Suprapubic skin (tissue), 4 donors: ENCODE measurements at regions not wholly inside any gene's neighbourhood (a gene's known extent, or its start where the extent isn't known, plus 50 kb on each side); places are given as distances from the start of the nearest gene placed in this dataset.

Experiments
- DNase-seq, 2 donors: peaks; one replicate each; pipeline ENCODE4 v3.0.0-alpha.2; 2019; ENCODE audit warnings: low spot score in 2 of 2
- H3K27ac ChIP-seq: fragments of 200-600 bp; sonication (generic); one replicate; pipeline ENCODE4 v1.5.1; 2019
- H3K27me3 ChIP-seq: fragments of 200-600 bp; sonication (generic); one replicate; pipeline ENCODE4 v1.5.1; 2019
- H3K36me3 ChIP-seq: fragments of 200-600 bp; sonication (generic); one replicate; pipeline ENCODE4 v1.5.1; 2019
- H3K4me1 ChIP-seq: fragments of 200-600 bp; sonication (generic); one replicate; pipeline ENCODE4 v1.5.1; 2019
- H3K4me3 ChIP-seq: fragments of 200-600 bp; sonication (generic); one replicate; pipeline ENCODE4 v1.5.1; 2019; ENCODE audit warnings: mild to moderate bottlenecking
- H3K9me3 ChIP-seq: fragments of 200-600 bp; sonication (generic); one replicate; pipeline ENCODE4 v1.5.1; 2019
- CTCF ChIP-seq, 2 donors: fragments of 200-600 bp in 1 of 2; fragments of 450-650 bp in 1 of 2; sonication (generic) in 1 of 2; IDR thresholded peaks; one replicate each; pipeline ENCODE4 v1.5.1; 2016 to 2019; ENCODE audit warnings: antibody characterized with exemption in 2 of 2, mild to moderate bottlenecking in 1 of 2, moderate library complexity in 1 of 2
- EP300 ChIP-seq: sonication (generic); formaldehyde crosslinking; IDR thresholded peaks from one replicate; pipeline ENCODE4 v1.6.1; 2017; ENCODE audit warnings: antibody characterized with exemption
- POLR2A ChIP-seq, 2 donors: fragments of 450-650 bp; IDR thresholded peaks; one replicate each; pipeline ENCODE4 v1.6.1; 2017; ENCODE audit warnings: antibody characterized with exemption in 2 of 2, mild to moderate bottlenecking in 2 of 2, moderate library complexity in 2 of 2
- POLR2AphosphoS5 ChIP-seq, 3 donors: sonication (generic); formaldehyde crosslinking; IDR thresholded peaks; one replicate each; pipeline ENCODE4 v1.6.1; 2017; ENCODE audit warnings: antibody characterized with exemption in 3 of 3
- WGBS: methylation state at CpG from one replicate; pipeline ENCODE4 v1.1.5; 2018; 5-methylcytosine and 5-hydroxymethylcytosine counted together

- TF ChIP-seq POLR2A (IDR thresholded peaks at IDR 0.05) (no peak), EP300 (no peak), POLR2AphosphoS5 (IDR thresholded peaks at IDR 0.05) (no peak), CTCF (IDR thresholded peaks at IDR 0.05) (no peak)
- DNase-seq = no peak
- H3K4me1 ChIP-seq = no peaks in the 10 kb centered on the region
- no peak overlapping the region for H3K4me3 ChIP-seq
- WGBS = 56% methylated on average over 2 of the region's 2 CpGs
- H3K36me3 ChIP-seq = no peaks in the 10 kb centered on the region
- H3K27ac ChIP-seq = no peak overlapping the region
- H3K9me3 ChIP-seq = no peaks in the 10 kb centered on the region
- no peaks in the 10 kb centered on the region for H3K27me3 ChIP-seq
Observed at GRCh38 chr5:164027738-164028137, 522.3 kb downstream of the MAT2B start.

- no peaks in the 10 kb centered on the region for H3K4me1 ChIP-seq
- 80% methylated on average over 3 of the region's 3 CpGs for WGBS
- DNase-seq = no peak
- H3K27ac ChIP-seq = no peak overlapping the region
- H3K27me3 ChIP-seq = no peaks in the 10 kb centered on the region
- TF ChIP-seq POLR2AphosphoS5 (IDR thresholded peaks at IDR 0.05) = no peak
- no peak for TF ChIP-seq CTCF (IDR thresholded peaks at IDR 0.05)
- TF ChIP-seq POLR2A (IDR thresholded peaks at IDR 0.05) = no peak
- no peak for TF ChIP-seq EP300
- H3K36me3 ChIP-seq = no peaks in the 10 kb centered on the region
- H3K9me3 ChIP-seq = no peaks in the 10 kb centered on the region
- H3K4me3 ChIP-seq = no peak overlapping the region
Observed at GRCh38 chr5:164038128-164038783, 532.8 kb downstream of the MAT2B start.

- no peak overlapping the region for H3K4me3 ChIP-seq
- no peak overlapping the region for H3K27ac ChIP-seq
- DNase-seq = no peak
- no peaks in the 10 kb centered on the region for H3K4me1 ChIP-seq
- H3K9me3 ChIP-seq = no peaks in the 10 kb centered on the region
- WGBS = 85% methylated on average over 1 of the region's 1 CpG
- TF ChIP-seq EP300 (no peak), POLR2A (IDR thresholded peaks at IDR 0.05) (no peak), CTCF (IDR thresholded peaks at IDR 0.05) (no peak), POLR2AphosphoS5 (IDR thresholded peaks at IDR 0.05) (no peak)
- H3K27me3 ChIP-seq = no peaks in the 10 kb centered on the region
- H3K36me3 ChIP-seq = no peaks in the 10 kb centered on the region
Observed at GRCh38 chr5:164041105-164041504, 535.7 kb downstream of the MAT2B start.

- Histone ChIP-seq H3K36me3 (no peaks in the 10 kb centered on the region), H3K27ac (no peak overlapping the region), H3K4me3 (no peak overlapping the region), H3K27me3 (no peaks in the 10 kb centered on the region), H3K4me1 (no peaks in the 10 kb centered on the region), H3K9me3 (no peaks in the 10 kb centered on the region)
- DNase-seq = no peak
- TF ChIP-seq CTCF (IDR thresholded peaks at IDR 0.05) = no peak
- TF ChIP-seq POLR2A (IDR thresholded peaks at IDR 0.05) = no peak
- TF ChIP-seq POLR2AphosphoS5 (IDR thresholded peaks at IDR 0.05) = no peak
- TF ChIP-seq EP300 = no peak
- 68% methylated on average over 2 of the region's 2 CpGs for WGBS
Observed at GRCh38 chr5:164048359-164048926, 543.0 kb downstream of the MAT2B start.

- no peaks in the 10 kb centered on the region for H3K27me3 ChIP-seq
- TF ChIP-seq CTCF (IDR thresholded peaks at IDR 0.05) (no peak), POLR2A (IDR thresholded peaks at IDR 0.05) (no peak), EP300 (no peak)
- no peak overlapping the region for H3K27ac ChIP-seq
- no peak overlapping the region for H3K4me3 ChIP-seq
- no peak for DNase-seq
- 70% methylated on average over 1 of the region's 1 CpG for WGBS
- no peaks in the 10 kb centered on the region for H3K36me3 ChIP-seq
- no peaks in the 10 kb centered on the region for H3K4me1 ChIP-seq
- no peaks in the 10 kb centered on the region for H3K9me3 ChIP-seq
Observed at GRCh38 chr5:164051745-164052144, 546.3 kb downstream of the MAT2B start.
